ENCODE measurements at regions not wholly inside any gene's neighbourhood (a gene's known extent, or its start where the extent isn't known, plus 50 kb on each side); places are given as distances from the start of the nearest gene placed in this dataset.

DNA sequence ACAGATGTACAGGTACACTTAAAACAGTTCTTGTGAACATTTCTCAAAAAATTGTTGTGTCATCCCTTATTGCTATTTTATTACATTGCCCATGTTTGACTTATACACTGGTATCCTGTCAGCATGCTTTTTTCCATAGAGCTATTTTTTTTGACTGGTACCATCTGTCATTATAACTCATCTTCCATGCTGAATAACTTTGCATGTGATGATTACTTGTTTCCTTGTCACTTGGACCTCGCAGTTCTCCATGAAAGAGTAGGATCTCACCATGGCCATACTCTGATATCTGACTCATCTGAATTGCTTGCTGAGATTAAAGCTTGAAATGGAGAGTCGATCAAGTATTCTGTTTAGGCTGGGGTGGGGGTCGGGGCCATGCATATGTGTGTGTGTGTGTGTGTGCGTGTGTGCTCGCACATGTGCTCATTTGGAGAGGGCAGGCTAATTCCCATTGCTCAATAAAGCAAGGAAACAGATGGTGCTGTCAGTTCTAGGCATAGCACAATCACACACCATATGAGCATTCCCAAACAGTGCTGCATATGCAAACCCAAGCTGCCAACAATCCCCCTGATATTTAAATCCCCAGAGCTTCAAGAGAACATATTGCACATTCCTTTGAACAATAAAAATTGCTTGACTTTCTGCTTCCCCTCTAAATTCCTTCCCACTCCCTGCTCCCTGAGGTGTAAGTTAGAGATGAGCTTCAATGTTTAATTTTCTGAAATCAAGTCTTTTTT lies 62.9 kb downstream of the NHLRC3 start:
- TF ChIP-seq, protein P1, sequence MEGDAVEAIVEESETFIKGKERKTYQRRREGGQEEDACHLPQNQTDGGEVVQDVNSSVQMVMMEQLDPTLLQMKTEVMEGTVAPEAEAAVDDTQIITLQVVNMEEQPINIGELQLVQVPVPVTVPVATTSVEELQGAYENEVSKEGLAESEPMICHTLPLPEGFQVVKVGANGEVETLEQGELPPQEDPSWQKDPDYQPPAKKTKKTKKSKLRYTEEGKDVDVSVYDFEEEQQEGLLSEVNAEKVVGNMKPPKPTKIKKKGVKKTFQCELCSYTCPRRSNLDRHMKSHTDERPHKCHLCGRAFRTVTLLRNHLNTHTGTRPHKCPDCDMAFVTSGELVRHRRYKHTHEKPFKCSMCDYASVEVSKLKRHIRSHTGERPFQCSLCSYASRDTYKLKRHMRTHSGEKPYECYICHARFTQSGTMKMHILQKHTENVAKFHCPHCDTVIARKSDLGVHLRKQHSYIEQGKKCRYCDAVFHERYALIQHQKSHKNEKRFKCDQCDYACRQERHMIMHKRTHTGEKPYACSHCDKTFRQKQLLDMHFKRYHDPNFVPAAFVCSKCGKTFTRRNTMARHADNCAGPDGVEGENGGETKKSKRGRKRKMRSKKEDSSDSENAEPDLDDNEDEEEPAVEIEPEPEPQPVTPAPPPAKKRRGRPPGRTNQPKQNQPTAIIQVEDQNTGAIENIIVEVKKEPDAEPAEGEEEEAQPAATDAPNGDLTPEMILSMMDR (IDR thresholded peaks at IDR 0.05; ENCODE audit: control insufficient read depth, extremely low read depth, insufficient read depth): no peak
- no peak for DNase-seq (ENCODE audit: low read depth)
- H3K4me3 ChIP-seq (ENCODE audit: low read depth, low read length): no peak overlapping the region

DNA sequence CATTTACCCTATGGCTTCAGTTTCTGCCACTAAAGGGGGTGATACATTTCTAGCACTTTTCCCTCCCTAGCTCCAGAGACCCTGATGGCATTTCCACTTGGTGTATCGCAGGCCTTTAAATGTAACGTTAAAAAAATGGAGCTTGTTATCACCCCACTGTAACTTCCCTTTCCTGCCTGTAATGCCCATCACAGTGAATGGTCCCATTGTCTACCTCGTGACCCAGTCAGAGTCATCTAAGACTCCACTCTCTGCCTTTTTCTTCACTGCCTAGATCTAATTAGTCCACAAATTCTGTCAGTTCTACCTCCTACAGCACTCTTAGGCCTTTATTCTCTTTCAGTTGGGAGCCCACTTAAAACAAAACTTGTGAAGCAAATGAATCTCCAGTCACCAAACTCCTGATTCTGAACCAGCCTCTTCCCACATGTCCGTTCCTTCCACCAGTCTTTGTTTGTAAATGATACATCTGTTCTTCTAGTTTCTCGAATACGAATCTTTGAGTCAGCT lies 64.8 kb downstream of the NHLRC3 start:
- H3K4me3 ChIP-seq (ENCODE audit: low read depth, low read length): no peak overlapping the region
- no peak for DNase-seq (ENCODE audit: low read depth)
- TF ChIP-seq, protein P1 (IDR thresholded peaks at IDR 0.05; ENCODE audit: control insufficient read depth, extremely low read depth, insufficient read depth): no peak

DNA sequence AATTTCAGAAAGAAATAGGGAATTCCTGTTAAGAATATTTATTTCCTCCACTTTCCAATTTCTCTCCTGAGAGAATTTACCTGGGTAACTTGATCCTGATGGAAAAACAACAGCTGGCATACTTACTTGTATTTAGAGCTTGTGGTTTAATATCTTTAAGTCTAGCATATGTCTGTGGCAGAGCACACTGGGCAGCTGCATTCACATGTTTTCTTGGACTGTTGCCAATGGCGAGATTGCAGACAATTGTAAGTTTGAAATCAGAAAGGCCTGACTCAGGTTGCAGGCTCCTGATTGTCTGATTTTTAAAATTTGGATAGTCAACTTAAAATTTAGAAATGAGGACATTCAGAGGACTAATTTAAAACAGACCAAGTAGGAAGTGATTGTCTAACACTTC lies 66.9 kb downstream of the NHLRC3 start:
- DNase-seq (ENCODE audit: low read depth): no peak
- TF ChIP-seq, protein P1 (IDR thresholded peaks at IDR 0.05; ENCODE audit: control insufficient read depth, extremely low read depth, insufficient read depth): no peak
- H3K4me3 ChIP-seq (ENCODE audit: low read depth, low read length): no peak overlapping the region

DNA sequence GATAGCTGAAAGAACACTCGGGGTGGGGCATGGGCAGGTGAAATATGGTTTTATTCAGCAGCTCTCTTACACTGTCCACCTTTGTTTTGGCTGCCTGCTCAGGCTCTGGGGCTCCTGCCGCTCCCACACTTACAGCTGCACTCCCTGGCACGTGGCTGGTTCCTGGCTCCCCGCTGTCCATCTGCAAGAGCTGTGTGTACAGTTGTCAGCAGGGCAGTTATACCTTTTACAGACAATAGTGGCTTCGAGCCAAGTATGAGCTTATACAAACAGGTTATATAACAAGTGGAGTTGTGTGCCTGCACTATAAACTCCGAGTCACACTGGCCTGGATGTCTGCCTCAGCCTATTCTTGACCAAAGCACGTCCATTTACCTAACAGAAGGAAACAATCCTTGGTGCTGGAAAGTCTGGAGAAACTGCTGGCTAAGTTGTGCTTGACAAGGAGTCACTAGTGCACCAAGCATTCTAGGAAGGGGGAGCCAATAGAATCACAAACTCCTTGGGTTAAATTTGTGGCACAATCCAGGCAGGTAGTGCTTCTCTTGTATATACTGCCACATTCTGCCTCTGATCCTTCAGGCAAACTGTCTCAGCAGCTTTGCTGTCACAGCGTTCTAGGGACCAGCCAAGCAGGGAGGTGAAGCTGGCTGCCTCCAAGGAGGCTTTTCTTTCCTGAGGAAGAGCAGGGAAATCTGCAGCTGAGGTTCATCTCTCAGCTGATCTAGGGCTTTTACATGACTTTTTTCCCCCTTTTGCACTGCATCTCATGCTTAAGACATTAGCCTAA lies 68.2 kb downstream of the NHLRC3 start:
- DNase-seq (ENCODE audit: low read depth): peak; percentile 17
- TF ChIP-seq, protein P1 (IDR thresholded peaks at IDR 0.05; ENCODE audit: control insufficient read depth, extremely low read depth, insufficient read depth): no peak
- no peak overlapping the region for H3K4me3 ChIP-seq (ENCODE audit: low read depth, low read length)

DNA sequence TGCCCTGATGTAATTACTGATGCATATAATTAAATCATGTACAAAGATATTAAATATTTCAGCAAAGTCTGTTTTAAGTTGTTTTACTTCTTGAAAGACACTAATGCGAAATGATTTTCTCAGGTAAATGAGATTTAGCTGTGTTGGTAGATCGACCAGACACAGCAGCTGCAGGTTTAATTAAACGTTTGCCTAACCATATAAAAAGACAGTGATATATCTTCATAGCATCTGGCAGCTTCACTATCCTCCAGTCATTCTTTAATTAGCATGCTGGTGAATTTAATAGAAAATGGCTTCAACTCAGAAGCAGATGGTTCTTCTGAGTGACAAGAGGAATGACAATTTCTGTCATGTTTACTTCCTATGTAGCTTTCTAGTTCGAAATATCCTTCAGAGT lies 69.3 kb downstream of the NHLRC3 start:
- TF ChIP-seq, protein P1 (IDR thresholded peaks at IDR 0.05; ENCODE audit: control insufficient read depth, extremely low read depth, insufficient read depth): no peak
- no peak for DNase-seq (ENCODE audit: low read depth)
- no peak overlapping the region for H3K4me3 ChIP-seq (ENCODE audit: low read depth, low read length)

DNA sequence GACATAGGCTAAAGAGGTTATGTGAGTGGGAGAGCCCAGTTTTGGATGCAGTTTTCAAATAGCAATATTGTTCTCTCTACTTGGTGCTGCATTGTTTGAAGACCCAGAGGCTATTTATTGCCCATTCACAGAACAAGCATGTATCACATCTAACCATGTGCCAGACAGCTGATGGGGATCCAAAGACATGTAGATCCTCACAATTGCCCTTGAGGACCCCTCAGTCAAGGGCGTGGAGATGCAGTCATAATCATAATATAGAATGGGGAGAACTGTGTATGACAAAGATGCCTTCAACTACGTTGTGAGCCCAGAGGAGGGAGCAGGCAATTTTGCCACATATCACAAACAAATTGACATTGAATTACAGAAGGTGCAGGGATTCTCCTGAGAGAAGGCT lies 70.5 kb downstream of the NHLRC3 start:
- H3K4me3 ChIP-seq (ENCODE audit: low read depth, low read length): no peak overlapping the region

More for the DNA sequence above, 70.5 kb downstream of the NHLRC3 start:
- no peak for DNase-seq (ENCODE audit: low read depth)
- TF ChIP-seq, protein P1 (IDR thresholded peaks at IDR 0.05; ENCODE audit: control insufficient read depth, extremely low read depth, insufficient read depth): no peak
